ENCODE measurements at regions not wholly inside any gene's neighbourhood (a gene's known extent, or its start where the extent isn't known, plus 50 kb on each side); places are given as distances from the start of the nearest gene placed in this dataset.

DNA sequence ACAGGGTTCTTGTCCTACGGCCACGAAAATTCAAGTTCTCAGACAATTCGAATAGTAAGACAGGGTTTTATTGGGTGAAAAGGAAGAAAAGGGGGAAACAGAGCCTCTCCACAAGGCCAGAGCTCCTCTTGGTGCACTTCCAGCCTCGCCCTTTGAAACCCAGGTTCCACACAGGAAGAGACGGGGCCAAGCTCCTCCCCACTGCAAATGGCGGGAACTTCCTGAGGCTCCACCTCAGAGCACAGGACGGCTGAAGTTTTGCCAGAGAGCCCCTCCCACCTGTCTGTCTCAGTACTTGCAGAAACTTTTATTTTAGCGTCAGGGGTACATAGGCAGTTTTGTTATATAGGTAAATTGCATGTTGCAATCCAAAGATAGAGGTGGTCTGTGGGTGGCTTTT is 165.7 kb upstream of the CDH8 start:
- no peaks in the 10 kb centered on the region for H3K36me3 ChIP-seq
- H3K27me3 ChIP-seq (replicated peaks; ENCODE audit: insufficient read depth) = no peaks in the 10 kb centered on the region
- H3K9me3 ChIP-seq = no peaks in the 10 kb centered on the region
- no peak overlapping the region for H3K27ac ChIP-seq
- ATAC-seq (ENCODE audit: insufficient number of reproducible peaks, low FRiP score, low read depth) (no peak), DNase-seq (ENCODE audit: low spot score) (no peak)
- H3K4me3 ChIP-seq = no peak overlapping the region
- TF ChIP-seq, protein P1, sequence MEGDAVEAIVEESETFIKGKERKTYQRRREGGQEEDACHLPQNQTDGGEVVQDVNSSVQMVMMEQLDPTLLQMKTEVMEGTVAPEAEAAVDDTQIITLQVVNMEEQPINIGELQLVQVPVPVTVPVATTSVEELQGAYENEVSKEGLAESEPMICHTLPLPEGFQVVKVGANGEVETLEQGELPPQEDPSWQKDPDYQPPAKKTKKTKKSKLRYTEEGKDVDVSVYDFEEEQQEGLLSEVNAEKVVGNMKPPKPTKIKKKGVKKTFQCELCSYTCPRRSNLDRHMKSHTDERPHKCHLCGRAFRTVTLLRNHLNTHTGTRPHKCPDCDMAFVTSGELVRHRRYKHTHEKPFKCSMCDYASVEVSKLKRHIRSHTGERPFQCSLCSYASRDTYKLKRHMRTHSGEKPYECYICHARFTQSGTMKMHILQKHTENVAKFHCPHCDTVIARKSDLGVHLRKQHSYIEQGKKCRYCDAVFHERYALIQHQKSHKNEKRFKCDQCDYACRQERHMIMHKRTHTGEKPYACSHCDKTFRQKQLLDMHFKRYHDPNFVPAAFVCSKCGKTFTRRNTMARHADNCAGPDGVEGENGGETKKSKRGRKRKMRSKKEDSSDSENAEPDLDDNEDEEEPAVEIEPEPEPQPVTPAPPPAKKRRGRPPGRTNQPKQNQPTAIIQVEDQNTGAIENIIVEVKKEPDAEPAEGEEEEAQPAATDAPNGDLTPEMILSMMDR (IDR thresholded peaks at IDR 0.05) = no peak
- H3K4me1 ChIP-seq (ENCODE audit: control insufficient read depth in 1 of 2, low read depth in 2 of 2) = no peaks in the 10 kb centered on the region

DNA sequence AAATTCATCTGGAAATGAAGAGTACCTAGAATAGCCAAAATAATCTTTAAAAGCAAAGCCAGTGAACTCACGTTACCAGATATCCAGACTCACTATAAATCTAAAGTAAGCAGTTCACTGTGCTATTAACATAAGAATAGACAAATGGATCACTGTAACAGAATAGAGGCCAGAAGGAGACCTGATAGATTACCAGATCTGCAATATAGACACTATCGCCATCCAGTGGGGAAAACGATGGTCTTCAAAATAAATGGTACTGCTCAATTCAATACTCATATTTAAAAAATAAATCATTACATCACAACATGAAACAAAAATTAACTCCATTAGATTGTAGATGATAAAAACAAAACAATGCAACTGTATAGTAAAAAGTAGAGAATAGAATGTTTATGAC is 158.6 kb upstream of the CDH8 start:
- no peak for ATAC-seq (ENCODE audit: insufficient number of reproducible peaks, low FRiP score, low read depth)
- Histone ChIP-seq H3K4me1 (ENCODE audit: control insufficient read depth in 1 of 2, low read depth in 2 of 2) (no peaks in the 10 kb centered on the region), H3K36me3 (no peaks in the 10 kb centered on the region), H3K27ac (no peak overlapping the region), H3K27me3 (replicated peaks; ENCODE audit: insufficient read depth) (no peaks in the 10 kb centered on the region), H3K9me3 (no peaks in the 10 kb centered on the region), H3K4me3 (no peak overlapping the region)
- no peak for DNase-seq (ENCODE audit: low spot score)
- TF ChIP-seq, protein P1 (IDR thresholded peaks at IDR 0.05) = no peak

DNA sequence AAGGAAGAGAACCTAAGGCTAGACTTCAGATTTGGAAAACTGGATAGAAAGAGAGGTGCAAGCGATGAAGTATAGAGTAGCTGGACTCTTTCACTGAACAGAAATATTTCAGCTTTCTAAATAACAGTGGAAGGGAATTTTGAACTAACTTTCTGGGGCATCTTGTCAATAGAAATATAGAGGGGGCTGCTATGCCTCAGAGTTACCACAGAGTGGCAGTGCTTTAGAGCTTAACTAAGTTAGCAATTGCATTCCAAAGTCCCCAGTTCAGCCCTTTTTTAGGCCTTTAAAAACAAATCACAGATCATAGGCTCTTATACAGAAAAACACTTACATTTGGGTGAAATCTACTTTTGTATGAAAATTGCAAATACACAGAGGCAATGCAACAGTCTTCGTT is 154.2 kb upstream of the CDH8 start:
- Histone ChIP-seq H3K4me3 (no peak overlapping the region), H3K4me1 (ENCODE audit: control insufficient read depth in 1 of 2, low read depth in 2 of 2) (no peaks in the 10 kb centered on the region), H3K9me3 (no peaks in the 10 kb centered on the region), H3K27me3 (replicated peaks; ENCODE audit: insufficient read depth) (no peaks in the 10 kb centered on the region), H3K27ac (no peak overlapping the region), H3K36me3 (no peaks in the 10 kb centered on the region)
- TF ChIP-seq, protein P1 (IDR thresholded peaks at IDR 0.05) = no peak
- ATAC-seq (ENCODE audit: insufficient number of reproducible peaks, low FRiP score, low read depth) (no peak), DNase-seq (ENCODE audit: low spot score) (no peak)

GRCh38 chr16:62177351-62178203 is 141.3 kb upstream of the CDH8 start:
- no peaks in the 10 kb centered on the region for H3K4me1 ChIP-seq (ENCODE audit: control insufficient read depth in 1 of 2, low read depth in 2 of 2)
- H3K9me3 ChIP-seq = no peaks in the 10 kb centered on the region
- H3K27ac ChIP-seq = no peak overlapping the region
- DNase-seq (ENCODE audit: low spot score) (no peak), ATAC-seq (ENCODE audit: insufficient number of reproducible peaks, low FRiP score, low read depth) (no peak)
- TF ChIP-seq, protein P1 (IDR thresholded peaks at IDR 0.05) = no peak
- H3K27me3 ChIP-seq (replicated peaks; ENCODE audit: insufficient read depth) = no peaks in the 10 kb centered on the region
- no peaks in the 10 kb centered on the region for H3K36me3 ChIP-seq
- no peak overlapping the region for H3K4me3 ChIP-seq

DNA sequence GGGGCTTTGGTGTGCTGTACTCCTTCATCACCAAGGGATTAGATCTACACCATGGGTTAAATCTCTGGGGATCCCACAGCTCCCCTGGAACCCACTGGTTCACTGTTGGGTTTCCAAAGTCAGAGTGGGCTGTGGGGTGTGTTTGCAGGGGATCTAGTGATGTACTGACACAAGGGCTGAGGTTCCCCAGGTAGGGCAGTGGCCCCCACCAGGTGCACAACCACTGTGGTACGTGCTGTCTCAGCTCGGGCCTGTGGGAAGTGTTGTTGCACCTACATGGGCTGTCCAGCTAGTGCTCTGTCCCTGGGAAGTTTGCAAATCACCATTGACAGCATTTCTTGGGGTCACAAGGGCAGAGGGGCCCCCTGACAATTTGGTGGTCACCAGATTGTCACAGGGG is 134.4 kb upstream of the CDH8 start:
- Histone ChIP-seq H3K36me3 (no peaks in the 10 kb centered on the region), H3K4me3 (no peak overlapping the region), H3K27ac (no peak overlapping the region), H3K27me3 (replicated peaks; ENCODE audit: insufficient read depth) (no peaks in the 10 kb centered on the region), H3K9me3 (no peaks in the 10 kb centered on the region), H3K4me1 (ENCODE audit: control insufficient read depth in 1 of 2, low read depth in 2 of 2) (no peaks in the 10 kb centered on the region)
- TF ChIP-seq, protein P1 (IDR thresholded peaks at IDR 0.05) = no peak
- DNase-seq (ENCODE audit: low spot score) (no peak), ATAC-seq (ENCODE audit: insufficient number of reproducible peaks, low FRiP score, low read depth) (no peak)
